ENCODE measurements at regions not wholly inside any gene's neighbourhood (a gene's known extent, or its start where the extent isn't known, plus 50 kb on each side); places are given as distances from the start of the nearest gene placed in this dataset.

DNA sequence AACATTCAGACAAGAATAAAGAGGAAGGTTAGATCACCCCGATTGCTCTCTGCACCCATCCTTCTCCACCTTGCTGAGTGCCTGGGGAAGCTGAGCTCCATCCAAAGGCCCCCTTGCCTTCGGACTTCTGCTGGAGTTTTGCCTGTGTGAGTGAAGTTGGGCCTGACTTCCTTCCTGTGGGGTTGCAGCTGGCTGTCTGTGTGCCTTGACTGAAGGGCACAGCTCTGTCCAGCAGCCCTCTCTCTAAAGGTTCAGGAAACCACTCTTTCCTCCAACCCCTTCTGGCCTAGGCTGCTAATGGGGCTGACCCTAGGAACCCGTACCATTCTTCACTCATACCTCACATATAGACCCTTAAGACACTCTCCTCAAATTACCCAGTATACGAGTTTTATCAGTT is 173.4 kb upstream of the HMCN1 start:
- Histone ChIP-seq H3K27ac (no peak overlapping the region), H3K4me1 (ENCODE audit: control insufficient read depth in 1 of 2, low read depth in 2 of 2) (no peaks in the 10 kb centered on the region), H3K9me3 (no peaks in the 10 kb centered on the region), H3K27me3 (replicated peaks; ENCODE audit: insufficient read depth) (no peaks in the 10 kb centered on the region), H3K4me3 (no peak overlapping the region), H3K36me3 (no peaks in the 10 kb centered on the region)
- TF ChIP-seq CTCF (IDR thresholded peaks at IDR 0.05), result no peak
- DNase-seq (ENCODE audit: low spot score), result no peak
- no peak for ATAC-seq (ENCODE audit: insufficient number of reproducible peaks, low FRiP score, low read depth)

DNA sequence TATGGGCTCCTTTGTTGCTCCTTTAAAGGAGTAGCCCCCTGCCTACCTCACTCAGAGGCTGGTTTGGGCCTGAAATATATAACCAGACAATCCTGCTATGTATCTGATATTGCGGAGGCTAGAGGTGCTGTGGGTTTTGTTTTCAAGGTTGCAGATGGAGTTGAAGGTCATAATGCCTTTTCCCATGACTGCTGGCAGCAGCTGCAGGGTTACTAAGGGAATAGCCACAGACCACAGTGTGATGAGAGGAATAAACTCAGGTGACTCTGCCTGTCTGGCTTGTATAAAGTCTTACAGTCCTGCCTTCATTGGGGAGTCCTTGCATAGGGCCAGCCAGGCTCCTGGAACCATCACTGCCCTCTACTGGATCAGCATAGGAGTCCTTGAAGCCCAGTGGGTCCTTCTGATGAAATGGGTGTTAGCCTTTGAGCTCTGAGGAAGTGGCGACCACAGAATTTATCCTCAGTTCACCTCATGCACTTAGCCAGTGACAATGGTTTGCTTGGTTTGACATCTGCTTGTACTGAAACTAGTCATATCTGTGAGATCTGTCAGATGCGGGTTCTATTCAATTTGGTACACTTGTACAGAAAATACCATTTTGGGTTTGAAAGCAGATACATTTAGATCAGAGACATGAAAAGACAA is 174.4 kb upstream of the HMCN1 start:
- H3K4me1 ChIP-seq (ENCODE audit: control insufficient read depth in 1 of 2, low read depth in 2 of 2), result no peaks in the 10 kb centered on the region
- no peak overlapping the region for H3K27ac ChIP-seq
- ATAC-seq (ENCODE audit: insufficient number of reproducible peaks, low FRiP score, low read depth) (no peak), DNase-seq (ENCODE audit: low spot score) (no peak)
- H3K27me3 ChIP-seq (replicated peaks; ENCODE audit: insufficient read depth), result no peaks in the 10 kb centered on the region
- H3K9me3 ChIP-seq, result no peaks in the 10 kb centered on the region
- no peak for TF ChIP-seq CTCF (IDR thresholded peaks at IDR 0.05)
- H3K36me3 ChIP-seq, result no peaks in the 10 kb centered on the region
- H3K4me3 ChIP-seq, result no peak overlapping the region

DNA sequence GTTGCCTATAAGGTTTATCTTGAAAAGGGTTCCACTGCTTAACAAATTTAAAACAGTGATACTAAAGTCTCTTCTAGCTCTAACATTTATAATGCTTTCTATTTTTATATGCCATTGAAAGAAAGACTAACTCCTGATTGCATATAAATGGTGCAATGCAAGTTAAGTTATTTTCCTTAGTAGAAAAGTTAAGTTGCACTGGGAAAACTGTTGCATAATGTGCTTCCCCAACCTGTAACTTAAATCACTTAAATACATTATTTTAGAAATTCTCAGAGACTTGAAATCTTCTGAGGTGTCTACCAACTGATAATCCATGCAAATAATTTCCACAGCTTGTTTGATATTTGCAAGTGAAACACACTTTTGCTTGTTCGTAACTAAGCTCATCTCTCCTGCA is 175.0 kb upstream of the HMCN1 start:
- Histone ChIP-seq H3K4me1 (ENCODE audit: control insufficient read depth in 1 of 2, low read depth in 2 of 2) (no peaks in the 10 kb centered on the region), H3K27ac (no peak overlapping the region), H3K27me3 (replicated peaks; ENCODE audit: insufficient read depth) (no peaks in the 10 kb centered on the region), H3K36me3 (no peaks in the 10 kb centered on the region), H3K9me3 (no peaks in the 10 kb centered on the region), H3K4me3 (no peak overlapping the region)
- DNase-seq (ENCODE audit: low spot score), result no peak
- ATAC-seq (ENCODE audit: insufficient number of reproducible peaks, low FRiP score, low read depth), result no peak
- TF ChIP-seq CTCF (IDR thresholded peaks at IDR 0.05), result no peak

- H3K27ac ChIP-seq, result no peak overlapping the region
- no peak for TF ChIP-seq CTCF (IDR thresholded peaks at IDR 0.05)
- no peak for DNase-seq (ENCODE audit: low spot score)
Observed at GRCh38 chr1:185556561-185556960, 177.6 kb upstream of the HMCN1 start.

GRCh38 chr1:185555743-185556142 is 178.4 kb upstream of the HMCN1 start:
- ATAC-seq (ENCODE audit: insufficient number of reproducible peaks, low FRiP score, low read depth), result no peak
- no peaks in the 10 kb centered on the region for H3K27me3 ChIP-seq (replicated peaks; ENCODE audit: insufficient read depth)
- no peaks in the 10 kb centered on the region for H3K36me3 ChIP-seq
- no peaks in the 10 kb centered on the region for H3K4me1 ChIP-seq (ENCODE audit: control insufficient read depth in 1 of 2, low read depth in 2 of 2)
- no peak overlapping the region for H3K27ac ChIP-seq
- DNase-seq (ENCODE audit: low spot score), result no peak
- no peaks in the 10 kb centered on the region for H3K9me3 ChIP-seq
- TF ChIP-seq CTCF (IDR thresholded peaks at IDR 0.05), result no peak
- H3K4me3 ChIP-seq, result no peak overlapping the region

More at GRCh38 chr1:185556561-185556960, 177.6 kb upstream of the HMCN1 start:
- ATAC-seq (ENCODE audit: insufficient number of reproducible peaks, low FRiP score, low read depth), result no peak
- Histone ChIP-seq H3K4me1 (ENCODE audit: control insufficient read depth in 1 of 2, low read depth in 2 of 2) (no peaks in the 10 kb centered on the region), H3K4me3 (no peak overlapping the region), H3K9me3 (no peaks in the 10 kb centered on the region), H3K27me3 (replicated peaks; ENCODE audit: insufficient read depth) (no peaks in the 10 kb centered on the region), H3K36me3 (no peaks in the 10 kb centered on the region)

Measured in thoracic aorta (tissue), 2 donors.